Muscle layer of duodenum (tissue), 2 donors: ENCODE measurements at regions not wholly inside any gene's neighbourhood (a gene's known extent, or its start where the extent isn't known, plus 50 kb on each side); places are given as distances from the start of the nearest gene placed in this dataset.

Experiments
- H3K27ac ChIP-seq: one replicate; pipeline ENCODE4 v1.7.0; 2013; ENCODE audit warnings: mild to moderate bottlenecking, low read length
- H3K27me3 ChIP-seq: one replicate; pipeline ENCODE4 v1.7.0; 2013; ENCODE audit warnings: low read depth, mild to moderate bottlenecking, control low read depth, low read length
- H3K36me3 ChIP-seq, 2 donors: one replicate each; pipeline ENCODE4 v1.7.0; 2013; ENCODE audit warnings: low read length in 2 of 2, control low read depth in 1 of 2, mild to moderate bottlenecking in 1 of 2; ENCODE audit not compliant: insufficient read depth in 2 of 2, control insufficient read depth in 1 of 2
- H3K4me1 ChIP-seq, 2 donors: one replicate each; pipeline ENCODE4 v1.7.0; 2013; ENCODE audit warnings: low read length in 2 of 2, mild to moderate bottlenecking in 2 of 2, control low read depth in 1 of 2, moderate library complexity in 1 of 2; ENCODE audit not compliant: insufficient read depth in 2 of 2, control insufficient read depth in 1 of 2
- H3K4me3 ChIP-seq, 2 donors: one replicate each; pipeline ENCODE4 v1.7.0; 2013; ENCODE audit warnings: low read length in 2 of 2, low read depth in 1 of 2, mild to moderate bottlenecking in 1 of 2
- H3K9me3 ChIP-seq, 2 donors: one replicate each; pipeline ENCODE4 v1.7.0; 2013; ENCODE audit warnings: low read length in 2 of 2, control low read depth in 1 of 2, mild to moderate bottlenecking in 1 of 2; ENCODE audit not compliant: control insufficient read depth in 1 of 2
- donor health status: healthy.

GRCh38 chr2:2686222-2686621, 355.1 kb upstream of the MYT1L start:
- no peak overlapping the region for H3K4me3 ChIP-seq
- H3K9me3 ChIP-seq: no peaks in the 10 kb centered on the region
- H3K27ac ChIP-seq: no peak overlapping the region
- no peaks in the 10 kb centered on the region for H3K36me3 ChIP-seq
- H3K4me1 ChIP-seq: no peaks in the 10 kb centered on the region
- H3K27me3 ChIP-seq: no peaks in the 10 kb centered on the region

- H3K27me3 ChIP-seq: no peaks in the 10 kb centered on the region
- H3K36me3 ChIP-seq: no peaks in the 10 kb centered on the region
- H3K4me1 ChIP-seq: no peaks in the 10 kb centered on the region
- no peaks in the 10 kb centered on the region for H3K9me3 ChIP-seq
- H3K4me3 ChIP-seq: no peak overlapping the region
- H3K27ac ChIP-seq: no peak overlapping the region
Observed at GRCh38 chr2:2683606-2684224, 352.6 kb upstream of the MYT1L start.

GRCh38 chr2:2682700-2683342, 351.7 kb upstream of the MYT1L start:
- Histone ChIP-seq H3K4me1 (no peaks in the 10 kb centered on the region), H3K9me3 (no peaks in the 10 kb centered on the region), H3K27me3 (no peaks in the 10 kb centered on the region), H3K4me3 (no peak overlapping the region), H3K27ac (no peak overlapping the region), H3K36me3 (no peaks in the 10 kb centered on the region)

GRCh38 chr2:2681711-2682251, 350.7 kb upstream of the MYT1L start:
- Histone ChIP-seq H3K36me3 (no peaks in the 10 kb centered on the region), H3K27me3 (no peaks in the 10 kb centered on the region), H3K4me3 (no peak overlapping the region), H3K27ac (no peak overlapping the region), H3K4me1 (no peaks in the 10 kb centered on the region), H3K9me3 (no peaks in the 10 kb centered on the region)

GRCh38 chr2:2681085-2681484, 350.0 kb upstream of the MYT1L start:
- H3K4me1 ChIP-seq: no peaks in the 10 kb centered on the region
- no peak overlapping the region for H3K4me3 ChIP-seq
- no peak overlapping the region for H3K27ac ChIP-seq
- H3K27me3 ChIP-seq: no peaks in the 10 kb centered on the region
- no peaks in the 10 kb centered on the region for H3K9me3 ChIP-seq
- H3K36me3 ChIP-seq: no peaks in the 10 kb centered on the region

GRCh38 chr2:2674831-2675230, 343.8 kb upstream of the MYT1L start:
- H3K27me3 ChIP-seq: no peaks in the 10 kb centered on the region
- H3K27ac ChIP-seq: no peak overlapping the region
- no peaks in the 10 kb centered on the region for H3K9me3 ChIP-seq
- no peak overlapping the region for H3K4me3 ChIP-seq
- H3K4me1 ChIP-seq: no peaks in the 10 kb centered on the region
- no peaks in the 10 kb centered on the region for H3K36me3 ChIP-seq

GRCh38 chr2:2673406-2673805, 342.3 kb upstream of the MYT1L start:
- Histone ChIP-seq H3K27ac (no peak overlapping the region), H3K4me1 (no peaks in the 10 kb centered on the region), H3K4me3 (no peak overlapping the region), H3K9me3 (no peaks in the 10 kb centered on the region), H3K36me3 (no peaks in the 10 kb centered on the region), H3K27me3 (no peaks in the 10 kb centered on the region)

- Histone ChIP-seq H3K4me1 (no peaks in the 10 kb centered on the region), H3K9me3 (no peaks in the 10 kb centered on the region), H3K27ac (no peak overlapping the region), H3K36me3 (no peaks in the 10 kb centered on the region), H3K27me3 (no peaks in the 10 kb centered on the region), H3K4me3 (no peak overlapping the region)
Observed at GRCh38 chr2:2672249-2672648, 341.2 kb upstream of the MYT1L start.

GRCh38 chr2:2671826-2672225, 340.8 kb upstream of the MYT1L start:
- no peak overlapping the region for H3K27ac ChIP-seq
- no peaks in the 10 kb centered on the region for H3K36me3 ChIP-seq
- H3K27me3 ChIP-seq: no peaks in the 10 kb centered on the region
- H3K4me1 ChIP-seq: no peaks in the 10 kb centered on the region
- no peaks in the 10 kb centered on the region for H3K9me3 ChIP-seq
- no peak overlapping the region for H3K4me3 ChIP-seq

GRCh38 chr2:2669316-2669715, 338.2 kb upstream of the MYT1L start:
- no peaks in the 10 kb centered on the region for H3K9me3 ChIP-seq
- no peaks in the 10 kb centered on the region for H3K36me3 ChIP-seq
- H3K4me3 ChIP-seq: no peak overlapping the region
- H3K4me1 ChIP-seq: no peaks in the 10 kb centered on the region
- no peak overlapping the region for H3K27ac ChIP-seq
- no peaks in the 10 kb centered on the region for H3K27me3 ChIP-seq

GRCh38 chr2:2668681-2669265, 337.7 kb upstream of the MYT1L start:
- Histone ChIP-seq H3K4me3 (no peak overlapping the region), H3K27ac (no peak overlapping the region), H3K4me1 (no peaks in the 10 kb centered on the region), H3K36me3 (no peaks in the 10 kb centered on the region), H3K9me3 (no peaks in the 10 kb centered on the region), H3K27me3 (no peaks in the 10 kb centered on the region)
